RWPE1 (cell line): ENCODE measurements at regions not wholly inside any gene's neighbourhood (a gene's known extent, or its start where the extent isn't known, plus 50 kb on each side); places are given as distances from the start of the nearest gene placed in this dataset.
A peak's percentile ranks its signal among the peaks of the same experiment; 100 is the strongest.

Experiments used
- CTCF ChIA-PET: fragments of 350-600 bp; sonication (Branson Sonifier 250); formaldehyde crosslinking; extraction: SDS; loops from one replicate; lab custom pipeline; 2021; lab: Yijun Ruan, JAX
- POLR2A ChIA-PET: fragments of 400-600 bp; formaldehyde crosslinking; extraction: SDS; loops from one replicate; lab custom pipeline; 2020; ENCODE audit warnings: antibody characterized with exemption; ENCODE audit not compliant: low non-redundant PET; lab: Yijun Ruan, JAX
- DNase-seq: peaks from one replicate; pipeline ENCODE4 v3.0.0; 2012; ENCODE audit warnings: low spot score
- H3K27ac ChIP-seq: fragments of 450-650 bp; 2 replicates; pipeline ENCODE4 v1.5.1; 2017
- TF ChIP-seq, protein P1 (sequence below): fragments of 450-650 bp; conservative IDR thresholded peaks from 2 replicates; pipeline ENCODE4 v1.5.1; 2017; ENCODE audit warnings: low read depth, mild to moderate bottlenecking

DNA sequence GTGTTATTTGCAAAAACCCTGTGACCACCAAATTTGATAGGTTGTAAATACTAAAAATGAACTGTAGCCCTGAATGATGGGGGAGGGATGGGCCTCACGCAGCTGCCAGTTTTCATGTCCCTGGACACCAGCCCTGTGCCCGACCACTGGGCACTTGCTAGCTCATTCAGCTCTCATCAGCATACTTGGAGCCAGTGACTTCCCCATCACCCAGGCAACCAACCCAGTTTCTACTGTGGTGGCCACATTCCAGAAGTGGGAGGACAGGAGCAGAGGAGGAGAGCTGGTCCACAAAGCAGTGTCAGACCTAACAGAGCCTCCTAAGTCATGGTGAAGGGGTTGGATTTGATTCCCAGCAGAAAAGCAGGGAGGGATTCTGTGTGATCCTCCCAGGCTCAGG is 128.2 kb downstream of the CPEB2 start:
- H3K27ac ChIP-seq = no peak overlapping the region
- TF ChIP-seq, protein P1, sequence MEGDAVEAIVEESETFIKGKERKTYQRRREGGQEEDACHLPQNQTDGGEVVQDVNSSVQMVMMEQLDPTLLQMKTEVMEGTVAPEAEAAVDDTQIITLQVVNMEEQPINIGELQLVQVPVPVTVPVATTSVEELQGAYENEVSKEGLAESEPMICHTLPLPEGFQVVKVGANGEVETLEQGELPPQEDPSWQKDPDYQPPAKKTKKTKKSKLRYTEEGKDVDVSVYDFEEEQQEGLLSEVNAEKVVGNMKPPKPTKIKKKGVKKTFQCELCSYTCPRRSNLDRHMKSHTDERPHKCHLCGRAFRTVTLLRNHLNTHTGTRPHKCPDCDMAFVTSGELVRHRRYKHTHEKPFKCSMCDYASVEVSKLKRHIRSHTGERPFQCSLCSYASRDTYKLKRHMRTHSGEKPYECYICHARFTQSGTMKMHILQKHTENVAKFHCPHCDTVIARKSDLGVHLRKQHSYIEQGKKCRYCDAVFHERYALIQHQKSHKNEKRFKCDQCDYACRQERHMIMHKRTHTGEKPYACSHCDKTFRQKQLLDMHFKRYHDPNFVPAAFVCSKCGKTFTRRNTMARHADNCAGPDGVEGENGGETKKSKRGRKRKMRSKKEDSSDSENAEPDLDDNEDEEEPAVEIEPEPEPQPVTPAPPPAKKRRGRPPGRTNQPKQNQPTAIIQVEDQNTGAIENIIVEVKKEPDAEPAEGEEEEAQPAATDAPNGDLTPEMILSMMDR = no peak
- no peak for DNase-seq
- POLR2A ChIA-PET = no interaction called here
- CTCF ChIA-PET = interaction anchor here (0.5 kb wide), 1 partner anchor 717 kb away, joined by 3 read pairs; no protein-coding TSS in a partner anchor

DNA sequence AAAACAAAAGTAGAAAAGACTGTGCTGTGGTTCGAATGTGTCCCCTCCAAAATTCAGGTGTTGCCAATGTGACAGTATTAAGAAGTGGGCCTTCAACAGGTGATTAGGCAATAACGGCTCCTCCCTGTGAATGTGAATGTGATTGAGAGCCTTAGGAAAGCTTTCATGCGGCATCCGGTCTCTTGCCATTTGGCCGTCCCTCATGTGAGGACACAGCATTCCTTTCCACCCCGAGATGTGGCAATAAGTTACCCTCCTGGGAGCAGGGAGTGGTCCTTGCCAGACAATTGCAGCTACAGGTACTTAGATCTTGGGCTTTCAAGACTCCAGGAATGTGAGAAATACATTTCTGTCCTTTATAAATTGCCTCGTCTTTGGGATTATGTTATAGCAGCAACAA is 129.3 kb downstream of the CPEB2 start:
- no peak overlapping the region for H3K27ac ChIP-seq
- TF ChIP-seq, protein P1 = no peak
- ChIA-PET POLR2A (no interaction called here), CTCF (no interaction called here)
- DNase-seq = peak; percentile 4

DNA sequence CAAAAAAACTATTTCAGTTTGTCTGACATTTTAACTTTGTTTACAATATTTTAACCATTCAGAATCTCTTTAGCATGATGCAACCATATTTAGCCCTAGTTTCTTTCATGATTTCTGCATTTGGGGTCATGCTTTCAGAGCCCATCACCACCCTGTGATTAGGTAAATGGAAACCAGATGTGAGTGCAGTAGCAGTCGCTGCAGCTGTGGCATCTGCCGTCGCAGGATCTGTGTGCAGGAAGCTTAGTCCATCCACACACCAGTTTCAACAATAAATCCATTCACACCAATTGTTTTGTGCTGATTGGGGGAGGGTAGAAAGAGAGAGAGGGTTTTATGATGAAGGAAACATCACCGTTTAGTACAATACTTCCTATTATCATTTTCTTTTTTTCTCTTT is 130.5 kb downstream of the CPEB2 start:
- ChIA-PET POLR2A (no interaction called here), CTCF (no interaction called here)
- no peak overlapping the region for H3K27ac ChIP-seq
- no peak for DNase-seq
- TF ChIP-seq, protein P1 = no peak

DNA sequence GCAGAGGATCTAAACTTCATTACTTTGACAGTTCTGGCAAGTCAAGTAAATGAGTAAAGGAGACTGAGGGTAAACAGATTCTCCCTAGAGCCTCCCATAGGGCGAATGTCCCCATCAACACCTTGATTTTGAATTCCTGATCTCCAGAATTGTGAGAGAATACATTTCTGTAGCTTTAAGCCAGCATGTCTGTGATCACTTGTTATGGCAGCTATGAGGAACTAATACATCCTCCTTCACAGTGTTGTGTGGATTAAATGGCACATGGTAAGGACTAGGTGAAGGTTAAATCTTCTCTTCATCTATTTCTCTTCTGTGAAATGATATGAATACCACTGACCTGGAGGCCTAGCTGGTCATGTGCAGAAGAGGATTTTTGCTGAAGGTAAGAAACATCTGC is 137.3 kb downstream of the CPEB2 start:
- ChIA-PET POLR2A (no interaction called here), CTCF (no interaction called here)
- H3K27ac ChIP-seq = no peak overlapping the region
- TF ChIP-seq, protein P1 = no peak
- no peak for DNase-seq

DNA sequence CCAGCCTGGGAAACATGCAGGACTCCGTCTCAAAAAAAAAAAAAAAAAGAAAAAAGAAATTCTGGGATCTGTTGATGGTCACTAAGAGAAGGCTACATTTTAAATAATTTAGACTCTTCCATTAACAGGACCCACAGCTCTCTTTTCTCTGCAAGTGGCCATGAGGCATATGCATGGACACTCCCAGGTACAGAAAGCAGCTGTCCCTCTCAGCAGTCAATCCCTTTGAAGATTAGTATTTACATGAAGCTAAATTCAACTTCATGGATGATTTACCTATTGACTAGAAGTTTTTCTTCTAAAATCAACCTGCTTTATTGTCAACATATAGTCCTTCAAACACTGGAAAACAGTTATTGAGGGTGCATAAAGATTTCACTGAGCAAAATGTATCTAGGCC is 139.9 kb downstream of the CPEB2 start:
- H3K27ac ChIP-seq = no peak overlapping the region
- no peak for DNase-seq
- POLR2A ChIA-PET = no interaction called here
- CTCF ChIA-PET = no interaction called here
- TF ChIP-seq, protein P1 = no peak

DNA sequence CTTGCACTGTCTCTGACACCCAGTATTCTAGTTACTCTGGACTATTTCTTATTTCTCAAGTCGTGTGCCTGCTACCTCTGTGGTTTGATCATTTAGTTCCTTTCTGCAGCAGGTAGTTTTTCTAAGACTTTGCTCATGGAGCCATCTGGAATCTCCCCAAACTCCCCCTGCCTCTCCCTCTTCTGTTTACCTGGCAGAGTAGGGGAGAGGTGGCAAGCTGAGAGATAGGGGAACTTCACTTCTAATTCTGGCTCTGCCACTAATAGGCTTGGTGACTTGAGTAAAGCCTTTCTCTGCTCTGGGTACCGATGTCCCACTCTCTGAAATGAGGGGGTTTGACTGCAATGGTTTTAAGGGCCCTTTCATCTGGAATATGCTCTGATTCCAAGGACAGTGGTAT is 141.3 kb downstream of the CPEB2 start:
- H3K27ac ChIP-seq = no peak overlapping the region
- ChIA-PET CTCF (no interaction called here), POLR2A (no interaction called here)
- DNase-seq = no peak
- TF ChIP-seq, protein P1 = no peak
